Activated CD8-positive, alpha-beta memory T cell treated with anti-CD3 and anti-CD28 coated beads for 24 hours (primary cell): ENCODE measurements at regions not wholly inside any gene's neighbourhood (a gene's known extent, or its start where the extent isn't known, plus 50 kb on each side); places are given as distances from the start of the nearest gene placed in this dataset.
"Not testable (repeated sequence)": the region's sequence is repeated elsewhere in the genome, so short reads cannot be mapped to it uniquely, and the experiment has no call there.

ENCODE experiments used
- DNase-seq: peaks from one replicate; pipeline ENCODE4 v3.0.0-alpha.2; 2020

- DNase-seq = no peak
Measured at GRCh38 chr18:42486271-42486670, 531.2 kb downstream of the PIK3C3 start.

GRCh38 chr18:42508683-42509296 lies 553.8 kb downstream of the PIK3C3 start:
- no peak for DNase-seq

- DNase-seq = no peak
Measured at GRCh38 chr18:42509750-42510415, 554.8 kb downstream of the PIK3C3 start.

- DNase-seq = no peak
Measured at GRCh38 chr18:42510540-42510939, 555.5 kb downstream of the PIK3C3 start.

- no peak for DNase-seq
Measured at GRCh38 chr18:42513441-42513840, 558.4 kb downstream of the PIK3C3 start.

- no peak for DNase-seq
Measured at GRCh38 chr18:42514512-42514911, 559.5 kb downstream of the PIK3C3 start.

GRCh38 chr18:42517896-42518295 lies 562.9 kb downstream of the PIK3C3 start:
- no peak for DNase-seq

GRCh38 chr18:42518331-42518730 lies 563.3 kb downstream of the PIK3C3 start:
- not testable (repeated sequence) for DNase-seq

- DNase-seq = no peak
Measured at GRCh38 chr18:42520138-42520537, 565.1 kb downstream of the PIK3C3 start.

- DNase-seq = no peak
Measured at GRCh38 chr18:42525905-42526304, 570.9 kb downstream of the PIK3C3 start.

- DNase-seq = no peak
Measured at GRCh38 chr18:42527766-42528165, 572.7 kb downstream of the PIK3C3 start.

- DNase-seq = no peak
Measured at GRCh38 chr18:42530276-42530675, 575.2 kb downstream of the PIK3C3 start.

- DNase-seq = no peak
Measured at GRCh38 chr18:42532119-42532518, 577.1 kb downstream of the PIK3C3 start.

GRCh38 chr18:42533009-42533575 lies 578.1 kb downstream of the PIK3C3 start:
- DNase-seq = no peak

- DNase-seq = no peak
Measured at GRCh38 chr18:42533616-42534015, 578.6 kb downstream of the PIK3C3 start.

- no peak for DNase-seq
Measured at GRCh38 chr18:42534313-42534712, 579.3 kb downstream of the PIK3C3 start.

- no peak for DNase-seq
Measured at GRCh38 chr18:42536442-42536841, 579.0 kb downstream of the RIT2 start.

- DNase-seq = no peak
Measured at GRCh38 chr18:42537291-42537690, 578.2 kb downstream of the RIT2 start.

- DNase-seq = no peak
Measured at GRCh38 chr18:42544901-42545300, 570.6 kb downstream of the RIT2 start.

- no peak for DNase-seq
Measured at GRCh38 chr18:42545825-42546224, 569.7 kb downstream of the RIT2 start.

- DNase-seq = no peak
Measured at GRCh38 chr18:42548493-42548892, 567.0 kb downstream of the RIT2 start.

GRCh38 chr18:42549596-42549995 lies 565.9 kb downstream of the RIT2 start:
- DNase-seq = no peak

- not testable (repeated sequence) for DNase-seq
Measured at GRCh38 chr18:42552559-42552958, 562.9 kb downstream of the RIT2 start.

GRCh38 chr18:42559069-42559690 lies 556.3 kb downstream of the RIT2 start:
- DNase-seq = no peak
